Activated T-cell treated with anti-CD3 and anti-CD28 coated beads, Interleukin-2, amount 50 U/mL, for 24 hours (primary cell): ENCODE measurements at regions not wholly inside any gene's neighbourhood (a gene's known extent, or its start where the extent isn't known, plus 50 kb on each side); places are given as distances from the start of the nearest gene placed in this dataset.

Source experiments
- DNase-seq: peaks from one replicate; pipeline ENCODE4 v3.0.0-alpha.2; 2020
- H3K27ac Mint-ChIP-seq: 2 replicates; pipeline ENCODE4 v1.8.0; 2020; ENCODE audit warnings: mild to moderate bottlenecking, mixed read lengths
- H3K27me3 Mint-ChIP-seq: 2 replicates; pipeline ENCODE4 v1.8.0; 2020; ENCODE audit warnings: mixed read lengths
- H3K36me3 Mint-ChIP-seq: 2 replicates; pipeline ENCODE4 v1.8.0; 2020; ENCODE audit warnings: low read depth, mixed read lengths
- H3K4me1 Mint-ChIP-seq: 2 replicates; pipeline ENCODE4 v1.8.0; 2020; ENCODE audit warnings: low read depth, mixed read lengths
- H3K4me3 Mint-ChIP-seq: 2 replicates; pipeline ENCODE4 v1.8.0; 2020; ENCODE audit warnings: mild to moderate bottlenecking, moderate library complexity, mixed read lengths
- H3K9me3 Mint-ChIP-seq: 2 replicates; pipeline ENCODE4 v1.8.0; 2020; ENCODE audit warnings: mixed read lengths

- Mint-ChIP-seq H3K27ac (no peak overlapping the region), H3K4me3 (no peak overlapping the region), H3K9me3 (no peaks in the 10 kb centered on the region), H3K4me1 (no peaks in the 10 kb centered on the region), H3K36me3 (no peaks in the 10 kb centered on the region), H3K27me3 (no peaks in the 10 kb centered on the region)
- DNase-seq, result no peak
Measured at GRCh38 chr4:111573386-111573785, 571.9 kb upstream of the FAM241A start.

- Mint-ChIP-seq H3K36me3 (no peaks in the 10 kb centered on the region), H3K27me3 (no peaks in the 10 kb centered on the region), H3K9me3 (peaks cover 9% of the 10 kb centered on the region), H3K27ac (no peak overlapping the region), H3K4me1 (no peaks in the 10 kb centered on the region), H3K4me3 (no peak overlapping the region)
- DNase-seq, result no peak
Measured at GRCh38 chr4:111579767-111580166, 565.5 kb upstream of the FAM241A start.

- H3K27me3 Mint-ChIP-seq, result no peaks in the 10 kb centered on the region
- H3K27ac Mint-ChIP-seq, result no peak overlapping the region
- H3K9me3 Mint-ChIP-seq, result no peaks in the 10 kb centered on the region
- H3K4me1 Mint-ChIP-seq, result no peaks in the 10 kb centered on the region
- no peak for DNase-seq
- H3K36me3 Mint-ChIP-seq, result no peaks in the 10 kb centered on the region
- H3K4me3 Mint-ChIP-seq, result no peak overlapping the region
Measured at GRCh38 chr4:111595456-111595855, 549.8 kb upstream of the FAM241A start.

- Mint-ChIP-seq H3K9me3 (no peaks in the 10 kb centered on the region), H3K27ac (no peak overlapping the region), H3K36me3 (no peaks in the 10 kb centered on the region), H3K27me3 (no peaks in the 10 kb centered on the region), H3K4me3 (no peak overlapping the region), H3K4me1 (no peaks in the 10 kb centered on the region)
- no peak for DNase-seq
Measured at GRCh38 chr4:111596491-111596890, 548.8 kb upstream of the FAM241A start.

DNA sequence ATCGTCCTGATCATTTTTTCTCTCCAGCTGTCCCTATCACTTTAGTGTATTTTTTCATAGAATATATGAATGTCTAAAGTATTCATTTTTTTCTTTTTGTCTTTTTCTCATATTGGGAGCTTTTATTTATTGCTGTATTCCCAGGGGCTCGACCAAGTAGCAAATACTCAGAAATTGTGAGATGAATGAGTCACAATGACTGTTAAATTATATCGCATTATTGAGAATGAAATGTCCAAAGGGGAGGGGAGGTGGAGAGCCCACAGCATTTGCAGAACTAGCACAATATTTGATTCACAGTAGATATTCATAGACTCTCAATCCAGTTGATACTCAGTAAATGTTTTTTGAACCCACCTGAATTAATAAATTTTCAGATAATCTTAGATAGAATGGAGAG, 543.6 kb upstream of the FAM241A start:
- no peaks in the 10 kb centered on the region for H3K4me1 Mint-ChIP-seq
- no peak overlapping the region for H3K27ac Mint-ChIP-seq
- H3K36me3 Mint-ChIP-seq, result no peaks in the 10 kb centered on the region
- H3K27me3 Mint-ChIP-seq, result no peaks in the 10 kb centered on the region
- no peak overlapping the region for H3K4me3 Mint-ChIP-seq
- no peak for DNase-seq
- no peaks in the 10 kb centered on the region for H3K9me3 Mint-ChIP-seq

DNA sequence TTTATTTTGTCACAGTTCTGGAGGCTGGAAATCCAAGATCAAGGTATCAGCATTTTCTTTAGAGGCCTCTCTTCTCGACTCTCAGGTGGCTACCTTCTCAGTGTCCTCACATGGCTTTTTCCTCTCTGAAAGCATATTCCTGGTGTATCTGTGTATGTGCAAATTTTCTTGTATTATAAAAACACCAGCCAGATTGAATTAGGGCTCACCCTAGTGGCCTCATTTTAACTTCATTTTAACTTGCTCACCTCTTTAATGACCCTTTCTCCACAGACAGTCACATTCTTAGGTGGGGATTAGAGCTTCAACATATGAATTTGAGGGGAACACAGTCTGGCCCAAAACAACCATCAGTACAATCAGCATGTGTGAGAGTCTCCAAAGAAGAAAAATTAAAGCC, 542.4 kb upstream of the FAM241A start:
- no peak overlapping the region for H3K27ac Mint-ChIP-seq
- no peaks in the 10 kb centered on the region for H3K27me3 Mint-ChIP-seq
- no peak overlapping the region for H3K4me3 Mint-ChIP-seq
- H3K36me3 Mint-ChIP-seq, result no peaks in the 10 kb centered on the region
- no peaks in the 10 kb centered on the region for H3K4me1 Mint-ChIP-seq
- H3K9me3 Mint-ChIP-seq, result no peaks in the 10 kb centered on the region
- DNase-seq, result no peak

DNA sequence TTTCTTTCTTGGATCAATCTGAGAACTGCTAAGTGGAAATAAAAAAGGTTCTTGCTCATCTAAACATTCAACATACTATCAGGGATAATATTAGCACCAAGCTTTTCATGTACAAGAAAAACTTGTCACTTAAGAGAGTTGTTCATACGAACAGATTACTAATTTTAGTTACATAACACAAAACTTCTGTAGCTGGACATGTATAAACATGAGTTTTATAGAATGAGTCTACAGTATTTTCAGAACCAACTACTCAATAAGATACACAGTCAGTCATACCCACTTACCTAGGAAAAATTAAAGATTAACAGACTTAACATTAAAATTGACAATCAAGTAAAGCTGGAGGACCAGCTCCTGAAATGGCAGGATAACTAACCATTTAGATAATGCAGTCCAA, 540.1 kb upstream of the FAM241A start:
- H3K27ac Mint-ChIP-seq, result no peak overlapping the region
- no peaks in the 10 kb centered on the region for H3K36me3 Mint-ChIP-seq
- no peak for DNase-seq

GRCh38 chr4:111610681-111611080, 534.6 kb upstream of the FAM241A start:
- no peak overlapping the region for H3K4me3 Mint-ChIP-seq
- no peaks in the 10 kb centered on the region for H3K27me3 Mint-ChIP-seq
- no peak overlapping the region for H3K27ac Mint-ChIP-seq
- no peaks in the 10 kb centered on the region for H3K9me3 Mint-ChIP-seq
- no peak for DNase-seq
- no peaks in the 10 kb centered on the region for H3K4me1 Mint-ChIP-seq
- no peaks in the 10 kb centered on the region for H3K36me3 Mint-ChIP-seq

More for the DNA sequence above, 540.1 kb upstream of the FAM241A start:
- H3K4me3 Mint-ChIP-seq, result no peak overlapping the region
- H3K9me3 Mint-ChIP-seq, result no peaks in the 10 kb centered on the region
- no peaks in the 10 kb centered on the region for H3K4me1 Mint-ChIP-seq
- H3K27me3 Mint-ChIP-seq, result no peaks in the 10 kb centered on the region

- H3K27me3 Mint-ChIP-seq, result no peaks in the 10 kb centered on the region
- no peaks in the 10 kb centered on the region for H3K36me3 Mint-ChIP-seq
- H3K4me1 Mint-ChIP-seq, result no peaks in the 10 kb centered on the region
- no peaks in the 10 kb centered on the region for H3K9me3 Mint-ChIP-seq
- H3K27ac Mint-ChIP-seq, result no peak overlapping the region
- no peak overlapping the region for H3K4me3 Mint-ChIP-seq
- DNase-seq, result no peak
Measured at GRCh38 chr4:111618908-111619307, 526.3 kb upstream of the FAM241A start.

DNA sequence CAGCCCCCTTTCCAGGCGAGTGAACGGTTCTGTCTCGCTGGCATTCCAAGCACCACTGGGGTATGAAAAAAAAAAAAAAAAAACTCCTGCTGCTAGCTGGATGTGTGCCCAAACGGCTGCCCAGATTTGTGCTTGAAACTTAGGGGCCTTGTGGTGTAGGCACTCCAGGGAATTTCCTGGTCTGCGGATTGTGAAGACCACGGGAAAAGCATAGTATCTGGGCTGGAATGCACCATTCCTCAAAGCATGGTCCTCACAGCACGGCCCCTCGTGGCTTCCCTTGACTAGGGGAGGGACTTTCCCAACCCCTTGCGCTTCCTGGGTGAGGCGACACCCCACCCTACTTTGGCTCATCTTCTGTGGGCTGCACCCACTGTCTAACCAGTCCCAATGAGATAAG, 516.8 kb upstream of the FAM241A start:
- H3K27me3 Mint-ChIP-seq, result no peaks in the 10 kb centered on the region
- H3K27ac Mint-ChIP-seq, result no peak overlapping the region
- DNase-seq, result no peak
- no peak overlapping the region for H3K4me3 Mint-ChIP-seq
- no peaks in the 10 kb centered on the region for H3K36me3 Mint-ChIP-seq
- peaks cover 2% of the 10 kb centered on the region for H3K9me3 Mint-ChIP-seq
- H3K4me1 Mint-ChIP-seq, result no peaks in the 10 kb centered on the region

DNA sequence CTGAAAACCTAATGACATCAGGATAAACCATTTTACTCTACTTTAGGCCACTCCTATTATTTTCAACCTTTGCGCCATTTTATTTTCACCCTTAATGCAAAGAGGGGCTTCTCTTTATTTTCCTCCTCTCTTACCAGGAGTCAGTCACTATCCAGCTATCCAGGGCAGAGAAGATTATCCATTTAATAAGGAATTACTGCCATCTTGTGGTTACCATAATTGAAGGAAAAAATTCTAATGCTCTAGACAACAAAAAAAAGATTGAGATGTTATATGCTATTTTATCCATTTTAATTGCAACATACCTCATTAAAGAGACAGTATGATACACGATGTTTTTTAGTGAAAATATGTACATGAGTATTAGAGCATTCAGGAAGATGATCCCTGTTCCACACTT, 514.5 kb upstream of the FAM241A start:
- peaks cover under 1% of the 10 kb centered on the region for H3K9me3 Mint-ChIP-seq

DNA sequence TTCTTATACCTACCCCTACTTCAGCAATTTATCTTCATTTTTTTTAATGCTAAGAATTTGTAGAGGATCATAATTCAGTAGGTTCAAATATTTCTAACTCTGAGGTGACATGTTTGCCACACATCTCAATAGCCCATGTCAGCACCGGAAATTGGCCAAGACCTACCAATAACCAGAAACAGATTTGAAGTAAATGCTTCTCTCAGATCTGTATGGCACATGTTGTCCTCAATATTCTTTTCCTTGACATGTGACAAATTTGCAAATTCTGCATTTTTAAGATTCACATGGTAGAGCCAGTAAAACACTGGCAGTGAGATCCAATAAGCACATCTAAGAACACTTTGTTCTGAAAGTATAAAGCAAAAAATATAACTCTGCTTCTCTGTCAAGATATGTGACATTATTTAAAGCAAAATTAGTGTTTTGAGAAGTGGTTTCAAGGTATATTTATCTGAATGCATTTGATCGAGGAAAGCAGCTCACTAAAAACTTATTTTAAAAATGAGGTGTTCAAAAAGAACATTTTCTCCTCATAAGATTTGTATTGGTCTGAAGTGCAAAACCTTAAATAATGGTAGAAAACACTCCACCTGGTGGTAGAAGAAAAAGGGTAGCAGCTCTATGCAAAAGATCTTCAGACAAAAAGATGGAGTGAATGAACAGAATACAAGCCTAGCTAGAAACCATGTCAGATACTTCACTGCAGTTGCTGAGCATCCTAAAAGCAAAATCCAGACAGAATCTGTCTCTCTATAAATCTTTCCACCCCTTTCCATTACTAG, 513.8 kb upstream of the FAM241A start:
- Mint-ChIP-seq H3K27me3 (no peaks in the 10 kb centered on the region), H3K4me1 (no peaks in the 10 kb centered on the region), H3K9me3 (no peaks in the 10 kb centered on the region), H3K27ac (no peak overlapping the region), H3K4me3 (no peak overlapping the region), H3K36me3 (no peaks in the 10 kb centered on the region)
- DNase-seq, result no peak

More for the DNA sequence above, 514.5 kb upstream of the FAM241A start:
- no peak for DNase-seq
- H3K4me3 Mint-ChIP-seq, result no peak overlapping the region
- H3K27ac Mint-ChIP-seq, result no peak overlapping the region
- no peaks in the 10 kb centered on the region for H3K36me3 Mint-ChIP-seq
- no peaks in the 10 kb centered on the region for H3K27me3 Mint-ChIP-seq
- H3K4me1 Mint-ChIP-seq, result no peaks in the 10 kb centered on the region

DNA sequence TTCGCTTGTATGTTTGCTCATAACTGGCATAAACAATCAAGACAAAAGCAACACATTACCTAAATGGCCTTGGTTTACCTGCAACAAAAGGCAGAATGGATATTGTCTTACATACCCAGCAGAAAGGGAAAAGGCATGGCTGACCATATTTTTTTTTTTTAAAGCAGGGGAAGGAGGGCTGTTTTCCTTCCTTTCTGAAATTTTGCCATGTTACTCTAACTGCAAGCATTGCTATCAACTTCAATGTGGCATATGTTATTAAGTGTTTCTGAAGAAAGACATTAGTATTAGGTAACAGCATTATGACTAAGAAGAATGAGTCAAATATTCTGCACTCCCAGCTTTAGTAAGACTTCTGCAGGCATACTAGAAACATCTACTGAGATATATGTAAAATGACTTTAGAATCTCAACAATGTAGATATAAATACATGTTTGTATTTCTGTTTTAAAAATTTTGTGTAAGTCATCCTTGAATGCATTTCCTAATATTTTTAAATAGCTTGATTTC, 512.6 kb upstream of the FAM241A start:
- no peak overlapping the region for H3K27ac Mint-ChIP-seq
- no peaks in the 10 kb centered on the region for H3K36me3 Mint-ChIP-seq
- no peak overlapping the region for H3K4me3 Mint-ChIP-seq
- no peaks in the 10 kb centered on the region for H3K27me3 Mint-ChIP-seq
- no peaks in the 10 kb centered on the region for H3K4me1 Mint-ChIP-seq
- DNase-seq, result no peak
- H3K9me3 Mint-ChIP-seq, result no peaks in the 10 kb centered on the region

DNA sequence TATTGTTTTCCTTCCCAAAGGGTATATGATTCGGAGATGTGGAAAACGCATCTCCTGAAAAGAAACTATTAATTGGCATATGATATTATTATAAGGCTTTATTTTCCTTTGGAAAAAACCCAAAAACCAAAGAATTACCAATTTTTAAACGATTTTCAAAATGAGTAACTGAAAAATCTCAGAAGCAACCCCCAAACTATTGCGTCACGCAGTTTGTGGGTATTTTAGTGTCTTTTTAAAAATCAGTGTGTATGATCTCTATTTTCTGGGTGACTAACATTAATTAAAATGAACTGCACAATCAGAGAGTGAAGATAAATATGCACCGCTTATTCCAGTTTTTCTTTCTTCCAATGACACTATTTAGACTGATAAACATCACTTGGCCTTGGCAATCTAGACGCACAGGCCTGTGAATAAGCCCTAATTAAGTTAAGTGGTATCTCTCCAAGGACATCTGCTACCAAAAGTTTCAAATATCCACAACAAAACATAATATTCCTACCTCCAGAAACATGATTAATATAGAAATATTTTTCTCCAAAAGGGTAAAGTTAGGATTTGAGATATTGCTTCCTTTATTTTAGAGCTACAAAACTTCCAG, 511.5 kb upstream of the FAM241A start:
- H3K4me3 Mint-ChIP-seq, result no peak overlapping the region
- no peaks in the 10 kb centered on the region for H3K36me3 Mint-ChIP-seq
- DNase-seq, result no peak
- H3K27me3 Mint-ChIP-seq, result no peaks in the 10 kb centered on the region
- H3K27ac Mint-ChIP-seq, result no peak overlapping the region
- H3K9me3 Mint-ChIP-seq, result no peaks in the 10 kb centered on the region
- H3K4me1 Mint-ChIP-seq, result no peaks in the 10 kb centered on the region

GRCh38 chr4:111635646-111636045, 509.6 kb upstream of the FAM241A start:
- Mint-ChIP-seq H3K27ac (no peak overlapping the region), H3K36me3 (no peaks in the 10 kb centered on the region), H3K9me3 (no peaks in the 10 kb centered on the region), H3K4me1 (no peaks in the 10 kb centered on the region), H3K27me3 (no peaks in the 10 kb centered on the region), H3K4me3 (no peak overlapping the region)
- DNase-seq, result no peak
